A549 (cell line): ENCODE measurements at regions not wholly inside any gene's neighbourhood (a gene's known extent, or its start where the extent isn't known, plus 50 kb on each side); places are given as distances from the start of the nearest gene placed in this dataset.

Experiments used
- ATAC-seq, 2 experiments: fragments of 200-7000 bp in 1 of 2; fragments of >200 bp in 1 of 2; cut with Nextera tagmentation in 1 of 2; cut with Tn5 transposase in 1 of 2; 3 replicates each; pipeline versions ENCODE4 v1.8.0 to v1.9.1; 2018 to 2020; ENCODE audit warnings: mild to moderate bottlenecking in 1 of 2, moderate library complexity in 1 of 2
- CTCF ChIA-PET: fragments of 300-600 bp; sonication (Branson Sonifier 250); formaldehyde crosslinking; extraction: SDS; loops from one replicate; lab custom pipeline; 2021; ENCODE audit warnings: antibody characterized with exemption, inconsistent platforms; lab: Yijun Ruan, JAX
- POLR2A ChIA-PET: fragments of 350-600 bp; formaldehyde crosslinking; extraction: SDS; loops from one replicate; lab custom pipeline; 2021; ENCODE audit warnings: antibody characterized with exemption, inconsistent platforms; lab: Yijun Ruan, JAX
- DNase-seq, 2 experiments: peaks; one replicate each; pipeline versions ENCODE4 v3.0.0 to v3.0.0-alpha.2; 2011 to 2016; ENCODE audit warnings: low read depth in 1 of 2, low spot score in 1 of 2
- FAIRE-seq: peaks from 2 replicates; lab custom pipeline; 2011; peaks lifted over from hg19 to GRCh38; lab: Jason Lieb, UNC
- H3K27ac ChIP-seq, 2 experiments: fragments of >200 bp; sonication (Bioruptor Twin); formaldehyde crosslinking; 3 replicates each; pipeline ENCODE4 v1.5.1; 2016 to 2017
- H3K4me1 ChIP-seq: fragments of >200 bp; sonication (Bioruptor Twin); formaldehyde crosslinking; 3 replicates; pipeline ENCODE4 v1.6.1; 2016
- H3K4me2 ChIP-seq: fragments of >200 bp; sonication (Bioruptor Twin); formaldehyde crosslinking; 3 replicates; pipeline ENCODE4 v1.6.1; 2016
- H3K4me3 ChIP-seq: fragments of >200 bp; sonication (Bioruptor Twin); formaldehyde crosslinking; 3 replicates; pipeline ENCODE4 v1.5.1; 2016
- H3K9me3 ChIP-seq: fragments of >200 bp; sonication (Bioruptor Twin); formaldehyde crosslinking; 3 replicates; pipeline ENCODE4 v1.6.1; 2016
- BCL3 ChIP-seq: fragments of >200 bp; sonication (Bioruptor Twin); formaldehyde crosslinking; IDR thresholded peaks from 3 replicates; pipeline ENCODE4 v1.6.1; 2016
- BHLHE40 ChIP-seq: IDR thresholded peaks from 2 replicates; pipeline ENCODE4 v1.6.1; 2012; ENCODE audit warnings: low read depth, low read length, inconsistent platforms
- EP300 ChIP-seq, 2 experiments: fragments of >200 bp; sonication (Bioruptor Twin); formaldehyde crosslinking; IDR thresholded peaks; 2 replicates in 1 of 2; 3 replicates in 1 of 2; pipeline ENCODE4 v1.6.1; 2016 to 2017
- ESRRA ChIP-seq: fragments of 150-350 bp; IDR thresholded peaks from 2 replicates; pipeline ENCODE4 v1.6.1; 2014; ENCODE audit warnings: mild to moderate bottlenecking, low read length, borderline replicate concordance
- FOSB ChIP-seq: fragments of 250-450 bp; sonication (Bioruptor Pico); IDR thresholded peaks from 2 replicates; pipeline ENCODE4 v1.5.0; 2020; ENCODE audit warnings: mild to moderate bottlenecking, moderate library complexity
- FOSL2 ChIP-seq, 2 experiments: fragments of 450-650 bp in 1 of 2; fragments of >200 bp in 1 of 2; sonication (Bioruptor Twin) in 1 of 2; formaldehyde crosslinking; IDR thresholded peaks; 2 replicates each; pipeline versions ENCODE4 v1.5.0 to v1.6.1; 2016 to 2020; ENCODE audit warnings: mild to moderate bottlenecking in 1 of 2, moderate library complexity in 1 of 2
- GATA3 ChIP-seq: IDR thresholded peaks from 2 replicates; pipeline ENCODE4 v1.6.1; 2012; ENCODE audit warnings: borderline replicate concordance
- HDAC2 ChIP-seq: fragments of 200-600 bp; sonication (generic); IDR thresholded peaks from 2 replicates; pipeline ENCODE4 v1.6.1; 2016
- HMGXB4 ChIP-seq: fragments of 250-450 bp; sonication (Bioruptor Pico); IDR thresholded peaks from 2 replicates; pipeline ENCODE4 v1.5.0; 2021; ENCODE audit warnings: mild to moderate bottlenecking, moderate library complexity, borderline replicate concordance
- HOXA7 ChIP-seq: fragments of 250-450 bp; sonication (Bioruptor Pico); IDR thresholded peaks from 2 replicates; pipeline ENCODE4 v1.5.0; 2020; ENCODE audit warnings: mild to moderate bottlenecking, moderate library complexity
- HOXB5 ChIP-seq: fragments of 250-450 bp; sonication (Bioruptor Pico); IDR thresholded peaks from 2 replicates; pipeline ENCODE4 v1.5.0; 2020; ENCODE audit warnings: mild to moderate bottlenecking, moderate library complexity
- KDM1A ChIP-seq: fragments of 200-600 bp; sonication (generic); IDR thresholded peaks from 2 replicates; pipeline ENCODE4 v1.6.1; 2016; ENCODE audit warnings: low read depth, mild to moderate bottlenecking
- MYC ChIP-seq: IDR thresholded peaks from 2 replicates; pipeline ENCODE4 v1.6.1; 2012; ENCODE audit warnings: mild to moderate bottlenecking, inconsistent platforms, low read length, improper control_type of control experiment, borderline replicate concordance
- NPAS2 ChIP-seq: fragments of 250-450 bp; sonication (Bioruptor Pico); IDR thresholded peaks from 2 replicates; pipeline ENCODE4 v1.8.0; 2022; ENCODE audit warnings: mild to moderate bottlenecking, moderate library complexity, borderline replicate concordance
- PBX3 ChIP-seq: IDR thresholded peaks from 2 replicates; pipeline ENCODE4 v1.6.1; 2012
- PHF8 ChIP-seq: fragments of 200-600 bp; sonication (generic); IDR thresholded peaks from 2 replicates; pipeline ENCODE4 v1.6.1; 2016; ENCODE audit warnings: low read depth, mild to moderate bottlenecking, antibody characterized with exemption, moderate library complexity, borderline replicate concordance
- POLR2A ChIP-seq: IDR thresholded peaks from 2 replicates; pipeline ENCODE4 v1.6.1; 2012; ENCODE audit warnings: mild to moderate bottlenecking, low read length
- RAD21 ChIP-seq, 2 experiments: fragments of >200 bp in 1 of 2; sonication (Bioruptor Twin) in 1 of 2; formaldehyde crosslinking in 1 of 2; IDR thresholded peaks in 1 of 2; conservative IDR thresholded peaks in 1 of 2; 2 replicates in 1 of 2; 3 replicates in 1 of 2; pipeline ENCODE4 v1.6.1; 2012 to 2018; ENCODE audit warnings: inconsistent platforms in 1 of 2
- RFX5 ChIP-seq: fragments of 450-650 bp; IDR thresholded peaks from 2 replicates; pipeline ENCODE4 v1.7.1; 2014; ENCODE audit warnings: antibody characterized with exemption, mild to moderate bottlenecking, moderate library complexity
- SMC3 ChIP-seq: fragments of >200 bp; sonication (Bioruptor Twin); formaldehyde crosslinking; IDR thresholded peaks from 3 replicates; pipeline ENCODE4 v1.6.1; 2018; ENCODE audit warnings: inconsistent platforms
- SREBF2 ChIP-seq: fragments of 450-650 bp; IDR thresholded peaks from 2 replicates; pipeline ENCODE4 v1.6.1; 2014; ENCODE audit warnings: mild to moderate bottlenecking, moderate library complexity
- ZC3H11A ChIP-seq: fragments of 450-650 bp; IDR thresholded peaks from 2 replicates; pipeline ENCODE4 v1.6.1; 2014; ENCODE audit warnings: antibody characterized with exemption, mild to moderate bottlenecking
- ZFP36 ChIP-seq: fragments of 450-650 bp; IDR thresholded peaks from 2 replicates; pipeline ENCODE4 v1.6.1; 2014; ENCODE audit warnings: borderline replicate concordance; ENCODE audit not compliant: partially characterized antibody
- ZNF302 ChIP-seq: fragments of 250-450 bp; sonication (Bioruptor Pico); IDR thresholded peaks from 2 replicates; pipeline ENCODE4 v1.9.0; 2021; ENCODE audit warnings: inconsistent platforms, mild to moderate bottlenecking, moderate library complexity
- ZSCAN20 ChIP-seq: fragments of 250-450 bp; sonication (Bioruptor Pico); IDR thresholded peaks from 2 replicates; pipeline ENCODE4 v1.8.0; 2022; ENCODE audit warnings: mild to moderate bottlenecking, moderate library complexity
- WGBS: methylation state at CpG from one replicate; pipeline ENCODE4 v1.1.6; 2017; ENCODE audit errors: missing lambda C conversion rate; 5-methylcytosine and 5-hydroxymethylcytosine counted together

GRCh38 chr9:134267881-134268724 is 58.2 kb upstream of the RXRA start:
- Histone ChIP-seq H3K9me3 (no peaks in the 10 kb centered on the region), H3K4me3 (no peak overlapping the region)
- no peak for DNase-seq
- TF ChIP-seq ZFP36 (no peak), ZSCAN20 (CRISPR knock-in tag) (no peak), FOSL2 (IDR thresholded peaks at IDR 0.05) (no peak), FOSL2 (CRISPR knock-in tag; IDR thresholded peaks at IDR 0.05) (no peak), RAD21 (conservative IDR thresholded peaks at IDR 0.05 in 1 of 2, IDR thresholded peaks at IDR 0.05 in 1 of 2) (no peak), PHF8 (no peak), SMC3 (no peak), NPAS2 (no peak), HOXB5 (CRISPR knock-in tag) (no peak), ZNF302 (CRISPR knock-in tag) (no peak), BCL3 (no peak), POLR2A (no peak), PBX3 (no peak), RFX5 (no peak), MYC (no peak), HOXA7 (CRISPR knock-in tag) (no peak), ESRRA (no peak), HDAC2 (no peak)
- TF ChIP-seq, all 56 proteins: peak for 0
- WGBS, result 71% methylated on average over 28 of the region's 28 CpGs
- CTCF ChIA-PET, result interaction anchor here (0.9 to 2.0 kb wide), 5 partner anchors 20 to 181 kb away, joined by 3 to 6 read pairs (median 4); no protein-coding TSS in a partner anchor
- FAIRE-seq (no peak), ATAC-seq (no peak)
- Histone ChIP-seq H3K4me2 (no peak overlapping the region), H3K4me1 (no peaks in the 10 kb centered on the region), H3K27ac (no peak overlapping the region)
- POLR2A ChIA-PET, result no interaction called here

GRCh38 chr9:134268747-134269146 is 57.5 kb upstream of the RXRA start:
- Histone ChIP-seq H3K9me3 (no peaks in the 10 kb centered on the region), H3K4me2 (no peak overlapping the region), H3K4me3 (no peak overlapping the region), H3K27ac (no peak overlapping the region), H3K4me1 (no peaks in the 10 kb centered on the region)
- DNase-seq, result no peak
- 77% methylated on average over 6 of the region's 6 CpGs for WGBS
- ATAC-seq, result no peak
- POLR2A ChIA-PET, result no interaction called here
- no peak for FAIRE-seq
- CTCF ChIA-PET, result interaction anchor here (0.9 to 2.0 kb wide), 5 partner anchors 19 to 181 kb away, joined by 3 to 6 read pairs (median 4); no protein-coding TSS in a partner anchor
- TF ChIP-seq NPAS2 (no peak), SREBF2 (no peak), FOSB (CRISPR knock-in tag) (no peak), GATA3 (no peak), EP300 (IDR thresholded peaks at IDR 0.05) (no peak), HMGXB4 (CRISPR knock-in tag) (no peak), BHLHE40 (no peak), POLR2A (no peak), ZC3H11A (no peak), KDM1A (no peak)
- TF ChIP-seq, all 56 proteins: peak for 0
